T follicular helper cell (primary cell): ENCODE measurements at regions not wholly inside any gene's neighbourhood (a gene's known extent, or its start where the extent isn't known, plus 50 kb on each side); places are given as distances from the start of the nearest gene placed in this dataset.

Source experiments
- DNase-seq: peaks from one replicate; pipeline ENCODE4 v3.0.0-alpha.2; 2020; ENCODE audit warnings: low read depth

- DNase-seq: no peak
These were observed 159.7 kb upstream of the SLC1A4 start for GRCh38 chr2:64829525-64829924.

- DNase-seq: peak; percentile 71
These were observed 157.8 kb upstream of the SLC1A4 start for GRCh38 chr2:64831134-64831976.

- DNase-seq: no peak
These were observed 157.2 kb upstream of the SLC1A4 start for GRCh38 chr2:64831977-64832328.

DNA sequence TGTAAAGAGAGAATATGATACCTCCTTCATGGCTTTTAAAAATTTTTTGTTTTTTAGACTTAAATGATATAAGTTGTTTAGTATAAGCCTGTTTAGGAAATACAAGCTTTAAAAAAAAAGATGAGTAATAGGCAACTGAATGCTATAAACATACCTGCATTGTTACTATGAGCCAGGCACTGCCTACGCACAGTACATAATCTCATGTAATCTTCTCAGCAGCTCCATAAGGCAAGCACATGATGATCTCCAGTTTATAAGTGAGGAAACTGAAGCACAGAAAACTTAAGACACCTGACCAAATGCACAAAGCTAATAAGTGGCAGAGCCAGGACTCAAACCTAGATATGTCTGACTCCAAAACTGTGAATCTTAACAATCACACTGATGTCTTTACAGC, 156.3 kb upstream of the SLC1A4 start:
- no peak for DNase-seq

GRCh38 chr2:64836566-64836965, 152.6 kb upstream of the SLC1A4 start:
- no peak for DNase-seq

DNA sequence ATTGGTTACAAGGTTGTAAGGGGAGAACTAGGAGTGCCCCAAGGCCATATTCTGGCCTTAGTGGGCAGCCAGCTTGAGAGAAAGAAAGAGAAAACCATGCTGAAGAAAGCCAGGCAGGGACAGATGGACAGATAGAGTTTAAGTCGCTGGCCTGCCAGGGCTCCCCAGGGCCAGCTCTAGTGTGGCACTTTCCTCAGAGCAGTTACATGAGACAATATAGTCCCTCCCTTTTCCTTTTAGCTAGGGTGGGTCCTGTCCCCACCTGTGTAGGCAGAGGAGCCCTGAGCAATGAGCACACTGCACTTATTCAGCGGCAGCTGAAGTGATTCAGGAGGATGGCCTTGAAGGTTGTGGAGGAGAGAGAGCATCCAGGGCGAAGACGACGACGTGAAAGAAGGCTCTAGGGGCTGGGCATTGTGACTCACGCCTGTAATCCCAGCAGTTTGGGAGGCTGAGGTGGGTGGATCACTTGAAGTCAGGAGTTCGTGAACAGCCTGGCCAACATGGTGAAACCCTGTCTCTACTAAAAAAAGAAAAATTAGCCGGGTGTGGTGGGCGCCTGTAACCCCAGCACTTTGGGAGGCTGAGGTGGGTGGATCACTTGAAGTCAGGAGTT, 152.0 kb upstream of the SLC1A4 start:
- no peak for DNase-seq

- DNase-seq: no peak
These were observed 151.1 kb upstream of the SLC1A4 start for GRCh38 chr2:64837925-64838641.

DNA sequence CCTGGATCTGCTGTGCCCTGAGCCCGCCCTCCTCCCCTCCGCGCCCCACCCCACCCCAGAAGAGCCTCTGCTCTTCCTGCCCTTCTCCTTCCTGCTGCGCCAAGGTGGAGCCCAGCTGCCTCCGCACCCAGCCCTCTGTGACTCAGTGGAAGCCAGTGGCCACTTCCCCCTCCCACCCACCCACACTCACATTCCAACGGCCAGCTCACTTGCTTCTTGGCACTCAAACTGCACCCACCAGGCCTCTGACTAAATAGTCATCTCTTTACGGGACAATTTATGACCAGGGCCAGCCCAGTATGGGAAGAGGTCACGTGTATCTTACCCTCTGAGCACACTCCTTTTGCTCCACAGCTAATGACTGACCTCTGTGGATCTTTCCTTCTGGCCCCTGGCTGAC, 150.4 kb upstream of the SLC1A4 start:
- DNase-seq: no peak

DNA sequence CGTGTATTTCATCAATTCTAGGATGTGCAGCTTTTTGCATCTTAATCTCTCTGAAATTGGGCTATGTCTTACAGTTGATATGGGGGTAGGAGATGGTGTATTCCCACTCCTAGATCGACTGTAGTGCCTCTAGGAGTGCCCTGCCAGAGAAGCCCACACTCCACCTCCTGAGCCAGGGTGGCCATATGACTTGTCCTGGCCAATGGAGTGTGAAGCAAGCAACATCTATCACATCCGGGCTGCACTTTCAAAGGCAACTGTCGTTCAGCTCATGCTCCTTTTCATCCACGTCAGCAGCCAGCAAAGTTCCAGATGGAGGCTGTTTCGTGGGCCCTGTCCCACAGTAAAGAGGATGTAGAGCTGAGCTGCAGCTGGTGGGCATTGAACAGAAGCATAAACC, 149.4 kb upstream of the SLC1A4 start:
- no peak for DNase-seq

- DNase-seq: no peak
These were observed 148.7 kb upstream of the SLC1A4 start for GRCh38 chr2:64840426-64840881.

DNA sequence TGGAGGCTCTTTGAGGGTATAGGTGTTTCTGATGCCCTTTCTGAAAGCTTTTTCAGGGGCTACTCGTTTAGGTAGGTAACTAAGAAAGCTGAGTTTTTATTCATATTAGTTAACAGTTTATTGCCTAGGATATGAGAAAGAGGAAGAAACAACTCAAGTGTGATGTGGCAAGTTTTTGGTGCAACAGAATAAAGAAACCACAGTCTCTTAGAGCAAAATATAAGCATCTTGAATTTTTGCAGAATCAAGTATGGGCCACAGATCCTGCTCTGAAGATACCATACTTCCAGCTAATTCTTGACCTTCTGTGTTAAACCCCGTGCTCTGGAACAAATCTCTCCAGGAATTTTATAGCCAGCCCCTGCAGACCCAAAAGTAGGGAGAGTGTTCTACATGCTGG, 147.7 kb upstream of the SLC1A4 start:
- DNase-seq: no peak

DNA sequence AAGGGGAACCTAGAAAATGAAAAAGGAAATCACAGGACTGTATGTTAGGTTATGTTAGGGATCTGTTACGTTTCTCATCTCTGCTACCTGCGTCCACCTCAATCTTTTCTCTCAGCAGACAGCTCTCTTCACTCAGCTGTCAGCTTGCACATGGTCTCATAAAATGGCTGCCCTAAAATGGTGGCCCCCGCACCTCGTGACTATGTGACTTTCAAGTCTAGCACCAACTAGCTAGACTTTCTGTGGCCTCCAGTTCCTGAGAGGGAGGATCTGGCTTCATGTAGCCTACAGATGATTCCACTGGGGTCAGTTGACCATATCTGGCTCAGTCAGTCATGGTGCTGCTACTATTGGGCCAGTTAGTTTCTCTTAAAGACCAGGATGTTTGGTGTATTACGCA, 147.2 kb upstream of the SLC1A4 start:
- DNase-seq: no peak

GRCh38 chr2:64844087-64844486, 145.1 kb upstream of the SLC1A4 start:
- no peak for DNase-seq

DNA sequence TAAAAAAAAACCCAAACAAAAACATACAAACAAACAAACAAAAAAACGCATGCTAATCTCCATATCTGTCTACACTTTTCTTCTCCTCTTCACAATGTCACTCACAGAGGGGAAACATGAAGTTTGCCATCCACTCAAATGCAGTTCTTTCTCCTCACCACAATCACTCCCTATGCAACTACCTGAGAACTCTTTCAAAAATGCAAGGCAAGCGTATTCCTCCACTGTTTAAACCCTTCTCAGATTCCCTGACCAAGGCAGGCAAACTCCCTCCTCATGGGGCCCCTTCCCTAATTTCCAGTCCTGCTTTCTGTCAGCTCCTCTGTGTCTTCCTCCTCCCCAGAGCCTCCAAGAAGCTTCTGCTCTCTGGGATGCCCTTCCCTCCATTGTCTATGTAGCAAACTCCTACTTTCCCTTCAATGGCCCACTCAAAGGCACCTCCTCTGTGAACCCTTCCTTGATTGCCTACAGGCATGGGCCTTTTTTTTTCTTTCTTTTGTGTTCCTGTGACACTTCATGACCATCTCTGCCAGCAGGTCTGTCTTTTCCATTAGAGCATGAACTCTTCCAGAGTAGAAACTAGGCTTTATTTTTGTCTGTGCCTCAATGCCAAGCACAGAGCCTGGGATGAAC, 143.8 kb upstream of the SLC1A4 start:
- no peak for DNase-seq

GRCh38 chr2:64846177-64846576, 143.0 kb upstream of the SLC1A4 start:
- no peak for DNase-seq

DNA sequence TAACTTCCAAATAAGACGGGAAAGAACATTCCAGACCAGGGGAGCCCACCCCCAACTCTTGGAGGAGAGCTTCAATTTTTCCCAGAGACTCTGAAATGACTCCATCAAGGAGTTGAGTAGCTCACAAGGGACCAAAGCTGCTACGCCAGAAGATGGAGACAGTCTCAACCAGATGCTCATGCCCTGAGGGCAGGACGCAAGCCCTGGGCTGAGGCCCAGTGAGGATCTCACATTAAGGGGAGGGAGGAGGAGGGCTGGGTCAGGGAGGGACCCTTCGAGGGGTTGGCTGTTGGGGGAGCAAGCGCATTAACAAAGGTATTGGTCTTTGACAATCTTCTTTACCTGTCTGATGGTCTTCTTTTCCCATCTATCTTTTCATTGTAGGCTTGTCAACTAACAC, 141.3 kb upstream of the SLC1A4 start:
- no peak for DNase-seq

- no peak for DNase-seq
These were observed 140.8 kb upstream of the SLC1A4 start for GRCh38 chr2:64848363-64848762.

GRCh38 chr2:64848945-64849344, 140.3 kb upstream of the SLC1A4 start:
- DNase-seq: no peak

DNA sequence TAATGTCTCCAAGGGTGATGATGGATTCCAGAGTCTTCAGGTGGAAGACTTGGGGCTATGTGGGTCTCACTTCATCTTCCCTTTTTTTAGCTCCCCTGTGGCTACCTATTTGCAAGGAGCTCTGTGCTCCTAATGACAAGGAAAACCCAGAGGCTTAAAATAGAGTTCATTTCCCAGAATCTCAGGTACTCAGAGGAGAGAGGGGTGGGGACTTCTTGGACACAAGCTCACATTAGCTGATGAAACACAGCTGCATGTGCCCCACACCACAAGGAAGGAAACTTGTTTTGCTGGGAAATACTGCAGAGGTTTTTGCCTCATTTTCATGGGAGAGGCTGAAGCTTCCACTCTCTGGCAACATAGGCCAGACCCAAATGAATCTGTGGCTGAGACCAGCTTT, 138.6 kb upstream of the SLC1A4 start:
- DNase-seq: no peak

DNA sequence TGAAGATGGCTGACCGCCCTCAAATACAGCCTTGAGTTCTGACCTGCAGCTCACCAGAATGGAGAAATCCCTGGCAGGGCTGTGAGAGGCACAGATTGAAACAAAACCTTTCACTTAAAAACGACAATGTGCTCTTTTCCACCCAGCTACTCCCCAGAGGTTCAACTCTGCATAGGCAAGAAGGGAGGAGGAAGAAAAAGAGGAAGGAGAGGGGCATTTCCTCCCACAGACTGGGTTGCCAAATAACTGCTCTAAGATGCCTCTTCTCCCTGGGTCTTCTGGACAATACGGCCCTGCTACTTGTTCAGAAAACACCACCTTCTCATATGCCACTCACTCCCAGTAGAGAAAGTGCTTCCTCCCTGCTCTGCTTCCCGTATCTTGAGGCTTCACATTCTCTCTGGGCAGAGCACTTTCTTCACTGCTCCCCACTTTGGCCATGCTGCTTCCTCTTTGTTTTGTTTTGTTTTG, 136.4 kb upstream of the SLC1A4 start:
- DNase-seq: no peak

GRCh38 chr2:64853306-64853705, 135.9 kb upstream of the SLC1A4 start:
- DNase-seq: no peak

DNA sequence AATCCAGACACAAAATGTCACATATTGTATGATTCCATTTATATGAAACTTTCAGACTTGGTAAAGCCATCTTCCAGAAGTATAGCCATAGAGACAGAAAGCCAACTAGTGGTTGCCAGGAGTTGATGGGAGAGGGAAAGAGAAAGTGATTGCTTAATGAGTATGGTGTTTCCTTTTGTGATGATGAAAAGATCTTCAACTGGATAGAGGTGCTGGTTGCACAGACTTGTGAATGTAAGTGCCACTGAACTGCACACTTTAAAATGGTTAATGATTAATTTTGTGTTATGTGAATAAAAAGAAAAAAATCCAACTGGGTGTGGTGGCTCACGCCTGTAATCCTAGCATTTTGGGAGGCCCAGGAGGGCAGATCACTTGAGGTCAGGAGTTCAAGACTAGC, 135.3 kb upstream of the SLC1A4 start:
- DNase-seq: no peak
